Right lobe of liver (tissue), 6 donors: ENCODE measurements at regions not wholly inside any gene's neighbourhood (a gene's known extent, or its start where the extent isn't known, plus 50 kb on each side); places are given as distances from the start of the nearest gene placed in this dataset.
"Not testable (repeated sequence)": the region's sequence is repeated elsewhere in the genome, so short reads cannot be mapped to it uniquely, and the experiment has no call there.

Experiments used
- ATAC-seq, 4 donors: fragments of 200-7000 bp; cut with Tn5 transposase; one replicate each; pipeline ENCODE4 v1.9.1; 2020; ENCODE audit warnings: mild to moderate bottlenecking in 4 of 4, moderate library complexity in 4 of 4
- DNase-seq, 3 donors: peaks; one replicate each; pipeline ENCODE4 v3.0.0-alpha.2; 2020
- H3K27ac ChIP-seq, 3 donors: fragments of 200-600 bp; one replicate each; pipeline ENCODE4 v1.8.0; 2022
- H3K27me3 ChIP-seq, 2 donors: fragments of 200-600 bp; one replicate each; pipeline ENCODE4 v1.8.0; 2022
- H3K36me3 ChIP-seq, 4 donors: fragments of 200-600 bp; sonication (generic) in 1 of 4; one replicate each; pipeline versions ENCODE4 v1.5.1 to v1.8.0; 2017 to 2022; ENCODE audit warnings: control low read depth in 1 of 4
- H3K4me1 ChIP-seq, 4 donors: fragments of 200-600 bp; sonication (generic) in 1 of 4; one replicate each; pipeline versions ENCODE4 v1.5.1 to v1.8.0; 2017 to 2022; ENCODE audit warnings: control low read depth in 1 of 4
- H3K4me3 ChIP-seq, 3 donors: fragments of 200-600 bp; one replicate each; pipeline ENCODE4 v1.8.0; 2022
- H3K9me3 ChIP-seq, 4 donors: fragments of 200-600 bp; sonication (generic) in 1 of 4; one replicate each; pipeline versions ENCODE4 v1.5.1 to v1.8.0; 2017 to 2022; ENCODE audit warnings: control low read depth in 1 of 4
- POLR2A ChIP-seq: fragments of 450-650 bp; IDR thresholded peaks from one replicate; pipeline ENCODE4 v1.6.1; 2017; ENCODE audit warnings: antibody characterized with exemption, mild to moderate bottlenecking
- WGBS: methylation state at CpG from one replicate; pipeline ENCODE4 v1.1.6; 2018; ENCODE audit warnings: low coverage, low lambda C conversion rate; ENCODE audit not compliant: insufficient coverage; ENCODE audit errors: missing lambda C conversion rate; 5-methylcytosine and 5-hydroxymethylcytosine counted together
- intact Hi-C, 2 donors: fragments of 100-400 bp; cut with DNase I; formaldehyde crosslinking; loops; one replicate each; pipeline versions ENCODE4 v1.11.2 to v1.14.1; 2022
- TF ChIP-seq, protein P1 (sequence below), 4 donors: fragments of 200-600 bp in 3 of 4; fragments of 450-650 bp in 1 of 4; IDR thresholded peaks; one replicate each; pipeline versions ENCODE4 v1.5.1 to v1.8.0; 2016 to 2022; ENCODE audit warnings: antibody characterized with exemption in 4 of 4, mild to moderate bottlenecking in 2 of 4
- donor health status: DM: no; HTN: yes; CAD: no.
- donor health status: DM: no; HTN: no; CAD: no.
- donor health status: DM: no; HTN: no; CAD: no.
- donor health status: DM: no; HTN: yes; CAD: no.
- donor health status: DM: no; HTN: yes; CAD: no.

DNA sequence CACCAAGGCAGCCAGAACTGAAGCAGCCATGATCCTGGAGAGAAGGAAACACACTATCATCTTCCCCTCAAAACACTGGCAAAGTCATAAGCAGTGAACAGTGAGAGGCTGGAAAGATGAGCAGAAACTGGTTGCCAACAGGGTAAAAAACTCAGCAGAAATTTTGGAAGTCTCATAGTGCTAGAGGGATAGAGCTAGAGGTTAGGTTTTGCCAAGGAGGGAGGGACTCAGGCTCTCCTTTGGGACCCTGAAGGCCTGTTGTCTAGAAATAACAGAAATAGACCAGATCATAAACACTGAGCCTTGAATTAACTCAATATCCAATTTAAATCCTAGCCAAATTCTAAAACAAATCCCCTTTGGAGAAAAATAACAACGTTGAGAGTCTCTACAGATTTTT is 853.6 kb downstream of the PRIM2 start:
- H3K4me3 ChIP-seq, H3K4me1 ChIP-seq, ATAC-seq, H3K27ac ChIP-seq, H3K27me3 ChIP-seq, H3K9me3 ChIP-seq, intact Hi-C loops, H3K36me3 ChIP-seq, DNase-seq: not testable (repeated sequence)
- 31% methylated on average over 1 of the region's 1 CpG for WGBS

DNA sequence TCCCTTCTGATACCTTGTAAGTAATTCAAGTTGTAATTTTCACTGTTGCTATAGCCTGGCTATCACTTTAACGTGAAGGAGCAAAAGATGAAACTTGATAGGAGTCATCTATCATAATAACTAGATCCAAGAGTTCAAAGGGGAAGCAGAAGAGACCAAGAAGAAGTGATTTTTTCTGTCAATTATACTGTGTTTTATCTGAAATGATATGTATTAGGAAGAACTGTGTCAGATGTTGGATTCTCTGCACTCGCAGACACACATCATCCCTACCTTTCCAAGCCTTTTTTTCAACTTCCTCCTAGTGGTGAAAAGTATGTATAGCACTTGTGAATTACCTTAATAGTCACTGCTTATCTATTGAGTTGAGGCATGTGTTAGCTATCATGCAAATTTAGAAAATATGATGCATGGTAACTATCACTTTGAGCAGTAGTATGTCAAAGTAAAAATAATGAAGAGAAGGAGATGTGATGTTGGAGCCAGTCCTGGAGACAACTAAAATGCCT is 864.2 kb downstream of the PRIM2 start:
- H3K4me1 ChIP-seq, H3K36me3 ChIP-seq, H3K27me3 ChIP-seq, H3K4me3 ChIP-seq, H3K27ac ChIP-seq, DNase-seq, intact Hi-C loops, H3K9me3 ChIP-seq: not testable (repeated sequence)
- TF ChIP-seq, protein P1, sequence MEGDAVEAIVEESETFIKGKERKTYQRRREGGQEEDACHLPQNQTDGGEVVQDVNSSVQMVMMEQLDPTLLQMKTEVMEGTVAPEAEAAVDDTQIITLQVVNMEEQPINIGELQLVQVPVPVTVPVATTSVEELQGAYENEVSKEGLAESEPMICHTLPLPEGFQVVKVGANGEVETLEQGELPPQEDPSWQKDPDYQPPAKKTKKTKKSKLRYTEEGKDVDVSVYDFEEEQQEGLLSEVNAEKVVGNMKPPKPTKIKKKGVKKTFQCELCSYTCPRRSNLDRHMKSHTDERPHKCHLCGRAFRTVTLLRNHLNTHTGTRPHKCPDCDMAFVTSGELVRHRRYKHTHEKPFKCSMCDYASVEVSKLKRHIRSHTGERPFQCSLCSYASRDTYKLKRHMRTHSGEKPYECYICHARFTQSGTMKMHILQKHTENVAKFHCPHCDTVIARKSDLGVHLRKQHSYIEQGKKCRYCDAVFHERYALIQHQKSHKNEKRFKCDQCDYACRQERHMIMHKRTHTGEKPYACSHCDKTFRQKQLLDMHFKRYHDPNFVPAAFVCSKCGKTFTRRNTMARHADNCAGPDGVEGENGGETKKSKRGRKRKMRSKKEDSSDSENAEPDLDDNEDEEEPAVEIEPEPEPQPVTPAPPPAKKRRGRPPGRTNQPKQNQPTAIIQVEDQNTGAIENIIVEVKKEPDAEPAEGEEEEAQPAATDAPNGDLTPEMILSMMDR (IDR thresholded peaks at IDR 0.05), result peak in 1 of 4 donors; percentile 11
- WGBS, result 50% methylated on average over 2 of the region's 2 CpGs
- peak; percentile 44 to 58 (median 52) for ATAC-seq

DNA sequence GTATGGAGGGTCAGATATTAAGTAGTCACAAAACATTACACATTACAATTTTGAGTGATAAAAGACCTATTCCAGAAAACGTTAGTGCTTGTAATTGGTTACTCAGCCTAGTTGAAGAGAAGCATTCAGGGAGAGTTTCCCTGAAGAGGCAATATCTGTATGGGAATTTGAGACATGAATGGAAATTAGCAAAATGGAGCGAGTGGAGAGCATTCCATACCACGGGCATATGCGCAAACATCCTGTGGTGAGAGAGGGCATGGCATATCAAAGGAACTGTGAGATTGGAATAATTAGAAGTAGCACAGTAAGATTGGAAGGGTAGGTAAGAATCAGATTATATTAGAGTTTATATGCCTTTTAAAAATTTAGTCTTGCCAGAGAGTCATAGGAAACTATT is 867.9 kb downstream of the PRIM2 start:
- H3K27me3 ChIP-seq, ATAC-seq: not testable (repeated sequence)
- 69% methylated on average over 4 of the region's 4 CpGs for WGBS

DNA sequence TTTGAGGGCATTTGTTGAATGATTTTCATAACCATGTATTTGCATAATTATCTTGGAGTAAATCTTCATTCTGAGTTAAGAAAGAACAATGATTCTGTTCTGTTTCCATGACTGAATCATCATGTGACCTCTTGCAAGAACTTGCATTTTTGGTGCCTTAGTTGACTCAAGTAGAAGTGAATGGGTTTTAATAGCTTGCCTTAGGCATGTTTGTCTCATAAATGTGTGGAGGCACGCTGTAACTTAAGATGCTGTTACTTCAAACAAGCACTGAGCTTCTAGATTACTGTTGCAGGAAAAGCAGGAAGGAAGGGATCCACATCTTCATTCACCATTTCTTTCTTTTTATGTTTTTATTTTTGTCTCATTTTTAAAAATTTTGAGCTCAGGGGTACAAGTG is 875.8 kb downstream of the PRIM2 start:
- H3K36me3 ChIP-seq, H3K4me3 ChIP-seq, H3K27me3 ChIP-seq, DNase-seq, ATAC-seq, H3K4me1 ChIP-seq, H3K27ac ChIP-seq, intact Hi-C loops, H3K9me3 ChIP-seq: not testable (repeated sequence)
- WGBS, result 67% methylated on average over 1 of the region's 1 CpG

More for the DNA sequence above, 867.9 kb downstream of the PRIM2 start:
- intact Hi-C loops, H3K4me1 ChIP-seq, H3K36me3 ChIP-seq, H3K9me3 ChIP-seq, DNase-seq, H3K4me3 ChIP-seq, H3K27ac ChIP-seq: not testable (repeated sequence)

DNA sequence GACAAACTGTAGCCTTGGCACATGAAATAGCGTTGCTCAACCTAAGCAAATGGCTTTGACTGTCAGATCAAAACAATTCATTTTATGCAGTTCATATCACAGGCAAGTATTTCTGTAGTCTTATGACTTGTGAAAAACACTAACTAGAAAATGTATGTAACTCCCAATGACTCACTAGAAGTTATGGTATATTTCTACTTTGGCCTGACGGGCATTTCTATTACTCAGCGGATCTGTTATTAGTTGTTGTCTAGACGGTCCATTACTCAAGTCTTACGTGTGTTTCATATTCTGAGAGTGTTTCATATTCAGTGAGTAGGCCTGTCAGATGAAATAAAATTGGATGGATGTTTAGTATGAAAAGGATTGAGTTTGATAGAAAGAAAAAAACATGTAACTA is 880.9 kb downstream of the PRIM2 start:
- intact Hi-C loops, result no loop called here

DNA sequence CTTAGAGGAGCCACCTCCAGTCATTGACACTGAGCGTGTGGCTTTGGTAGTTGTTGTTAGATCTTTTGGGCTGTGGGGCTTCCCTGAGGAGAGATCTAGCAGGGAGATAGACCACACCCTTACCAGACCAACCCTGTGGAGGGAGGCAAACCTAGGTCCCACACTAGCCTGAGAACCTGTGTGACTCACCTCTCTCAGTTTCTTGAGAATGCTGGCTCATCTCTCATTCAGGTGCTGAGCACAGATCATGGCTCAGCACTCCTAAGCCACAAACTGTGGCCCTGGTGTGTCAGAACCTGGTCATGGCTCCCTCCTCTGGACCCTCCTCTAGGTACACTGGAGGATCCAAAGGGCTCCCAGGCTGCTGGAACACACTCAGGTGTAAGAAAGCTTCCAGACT is 919.7 kb downstream of the PRIM2 start:
- H3K27ac ChIP-seq, intact Hi-C loops, H3K4me3 ChIP-seq, DNase-seq, H3K36me3 ChIP-seq, H3K4me1 ChIP-seq, H3K9me3 ChIP-seq, H3K27me3 ChIP-seq: not testable (repeated sequence)
- WGBS, result no CpG with 5 or more reads among the region's 1 CpG
- ATAC-seq, result peak in 1 of 4 donors; percentile 10

More for the DNA sequence above, 880.9 kb downstream of the PRIM2 start:
- no peaks in the 10 kb centered on the region for H3K36me3 ChIP-seq
- H3K27me3 ChIP-seq, result no peaks in the 10 kb centered on the region
- no peaks in the 10 kb centered on the region for H3K4me1 ChIP-seq
- no peaks in the 10 kb centered on the region for H3K9me3 ChIP-seq
- TF ChIP-seq POLR2A, result no peak
- TF ChIP-seq, protein P1 (IDR thresholded peaks at IDR 0.05), result no peak
- H3K4me3 ChIP-seq, result no peak overlapping the region
- ATAC-seq (no peak), DNase-seq (no peak)
- WGBS, result 62% methylated on average over 5 of the region's 5 CpGs
- H3K27ac ChIP-seq, result no peak overlapping the region

DNA sequence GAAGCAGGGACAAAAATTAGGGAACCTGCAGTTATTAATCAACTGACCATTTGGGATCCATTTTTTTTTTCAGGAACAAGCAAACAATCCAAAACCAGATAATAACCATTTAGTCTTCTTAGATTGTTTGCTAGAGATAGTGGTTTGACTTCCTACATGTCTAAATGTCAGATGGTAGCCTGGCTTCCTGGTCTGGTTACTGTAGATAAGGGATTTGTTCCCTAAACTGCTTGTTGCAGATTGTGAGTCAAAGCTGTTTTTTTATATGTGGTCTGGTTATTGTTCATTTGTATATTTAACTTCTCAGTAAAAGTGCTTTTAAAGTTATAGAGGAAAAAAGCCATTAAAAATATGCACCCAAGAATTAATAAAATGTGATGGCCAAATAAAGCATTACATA is 921.0 kb downstream of the PRIM2 start:
- H3K27me3 ChIP-seq, H3K27ac ChIP-seq, intact Hi-C loops, H3K36me3 ChIP-seq, H3K9me3 ChIP-seq, DNase-seq, H3K4me3 ChIP-seq, ATAC-seq, H3K4me1 ChIP-seq: not testable (repeated sequence)

DNA sequence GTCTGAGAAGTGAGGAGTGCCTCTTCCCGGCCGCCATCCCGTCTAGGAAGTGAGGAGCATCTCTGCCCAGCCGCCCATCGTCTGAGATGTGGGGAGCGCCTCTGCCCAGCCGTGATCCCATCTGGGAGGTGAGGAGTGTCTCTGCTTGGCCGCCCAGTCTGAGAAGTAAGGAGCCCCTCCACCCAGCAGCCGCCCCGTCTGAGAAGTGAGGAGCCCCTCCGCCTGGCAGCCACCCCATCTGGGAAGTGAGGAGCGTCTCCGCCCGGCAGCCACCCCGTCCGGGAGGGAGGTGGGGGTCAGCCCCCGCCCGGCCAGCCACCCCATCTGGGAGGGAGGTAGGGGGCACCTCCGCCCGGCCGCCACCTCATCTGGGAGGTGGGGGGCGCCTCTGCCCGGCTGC is 940.2 kb downstream of the PRIM2 start:
- intact Hi-C loops, H3K9me3 ChIP-seq, H3K4me1 ChIP-seq, H3K27me3 ChIP-seq, H3K4me3 ChIP-seq, H3K27ac ChIP-seq, H3K36me3 ChIP-seq, ATAC-seq: not testable (repeated sequence)
- 88% methylated on average over 12 of the region's 23 CpGs for WGBS
- peak in 1 of 3 donors; percentile 41 for DNase-seq
